CD4-positive, alpha-beta memory T cell (primary cell): ENCODE measurements at regions not wholly inside any gene's neighbourhood (a gene's known extent, or its start where the extent isn't known, plus 50 kb on each side); places are given as distances from the start of the nearest gene placed in this dataset.

Source experiments
- CTCF ChIA-PET: fragments of 350-600 bp; sonication (Branson Sonifier 250); formaldehyde crosslinking; loops from one replicate; lab custom pipeline; 2021; ENCODE audit warnings: inconsistent platforms; ENCODE audit not compliant: partially characterized antibody; lab: Charles Lee
- POLR2A ChIA-PET: fragments of 350-600 bp; sonication (Branson Sonifier 250); formaldehyde crosslinking; loops from one replicate; lab custom pipeline; 2021; ENCODE audit not compliant: partially characterized antibody; lab: Charles Lee
- DNase-seq, 5 donors: peaks; one replicate each; pipeline versions ENCODE4 v3.0.0 to v3.0.0-alpha.2; 2020 to 2022; ENCODE audit warnings: mixed read lengths in 1 of 5
- H3K27ac ChIP-seq: one replicate; pipeline ENCODE4 v1.7.0; 2013; ENCODE audit warnings: low read depth, low read length
- H3K27me3 ChIP-seq: 2 replicates; pipeline ENCODE4 v1.7.0; 2013; ENCODE audit warnings: mild to moderate bottlenecking, low read length, moderate library complexity; ENCODE audit not compliant: insufficient read depth
- H3K36me3 ChIP-seq: 2 replicates; pipeline ENCODE4 v1.7.0; 2013; ENCODE audit warnings: mild to moderate bottlenecking, low read length, moderate library complexity; ENCODE audit not compliant: insufficient read depth
- H3K4me1 ChIP-seq: 2 replicates; pipeline ENCODE4 v1.7.0; 2013; ENCODE audit warnings: mild to moderate bottlenecking, low read length, moderate library complexity; ENCODE audit not compliant: insufficient read depth
- H3K4me3 ChIP-seq, 2 donors: one replicate each; pipeline ENCODE4 v1.7.0; 2013; ENCODE audit warnings: low read length in 2 of 2, mild to moderate bottlenecking in 1 of 2
- H3K9me3 ChIP-seq, 2 donors: one replicate each; pipeline ENCODE4 v1.7.0; 2013; ENCODE audit warnings: low read length in 2 of 2, control low read depth in 1 of 2; ENCODE audit not compliant: control insufficient read depth in 1 of 2
- H3K27ac Mint-ChIP-seq, 7 donors: one replicate each; pipeline ENCODE4 v1.8.0; 2020 to 2021; ENCODE audit warnings: mixed read lengths in 7 of 7, mild to moderate bottlenecking in 6 of 7, inconsistent platforms in 3 of 7, moderate library complexity in 3 of 7
- H3K27me3 Mint-ChIP-seq, 2 donors: one replicate each; pipeline ENCODE4 v1.8.0; 2020 to 2021; ENCODE audit warnings: mixed read lengths in 2 of 2
- H3K36me3 Mint-ChIP-seq, 2 donors: one replicate each; pipeline ENCODE4 v1.8.0; 2020 to 2021; ENCODE audit warnings: mixed read lengths in 2 of 2, inconsistent platforms in 1 of 2, mild to moderate bottlenecking in 1 of 2
- H3K4me1 Mint-ChIP-seq, 4 donors: one replicate each; pipeline ENCODE4 v1.8.0; 2020 to 2021; ENCODE audit warnings: mixed read lengths in 4 of 4, mild to moderate bottlenecking in 1 of 4
- H3K4me3 Mint-ChIP-seq, 8 donors: one replicate each; pipeline ENCODE4 v1.8.0; 2020 to 2021; ENCODE audit warnings: mixed read lengths in 8 of 8, mild to moderate bottlenecking in 7 of 8, moderate library complexity in 6 of 8, inconsistent platforms in 3 of 8
- H3K9me3 Mint-ChIP-seq, 8 donors: one replicate each; pipeline ENCODE4 v1.8.0; 2020 to 2021; ENCODE audit warnings: mixed read lengths in 8 of 8, mild to moderate bottlenecking in 5 of 8, inconsistent platforms in 3 of 8, moderate library complexity in 1 of 8
- intact Hi-C: fragments of 100-400 bp; cut with micrococcal nuclease; formaldehyde crosslinking; loops from one replicate; pipeline ENCODE4 v1.15.1; 2023

DNA sequence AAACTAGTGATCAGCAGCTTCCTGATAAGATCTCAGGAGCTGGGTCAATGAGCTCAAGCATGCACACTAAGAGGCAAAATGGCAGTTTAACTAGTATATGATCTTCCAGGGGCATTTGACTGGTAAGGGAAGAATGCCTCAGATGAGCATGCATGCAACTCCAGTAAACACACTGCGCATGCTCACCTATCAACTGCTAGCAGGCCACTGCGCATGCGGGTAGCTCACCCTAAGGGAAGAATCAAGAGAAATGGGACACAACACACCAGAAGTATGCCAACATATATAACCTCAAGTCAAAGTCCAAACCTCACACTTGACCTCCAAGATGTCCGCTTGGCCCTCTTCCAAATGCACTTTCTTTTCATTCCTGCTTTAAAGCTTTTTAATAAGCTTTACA is 1004.0 kb downstream of the ADGRL3 start:
- Mint-ChIP-seq H3K9me3 (peaks cover 2 to 15% (median 10%) of the 10 kb centered on the region in 8 donors), H3K36me3 (no peaks in the 10 kb centered on the region), H3K4me1 (no peaks in the 10 kb centered on the region), H3K27me3 (no peaks in the 10 kb centered on the region), H3K27ac (no peak overlapping the region), H3K4me3 (no peak overlapping the region)
- no peak for DNase-seq
- Histone ChIP-seq H3K4me1 (no peaks in the 10 kb centered on the region), H3K27ac (no peak overlapping the region), H3K4me3 (no peak overlapping the region), H3K9me3 (no peaks in the 10 kb centered on the region), H3K27me3 (no peaks in the 10 kb centered on the region), H3K36me3 (no peaks in the 10 kb centered on the region)
- CTCF ChIA-PET = no interaction called here
- POLR2A ChIA-PET = no interaction called here
- intact Hi-C loops = no loop called here

DNA sequence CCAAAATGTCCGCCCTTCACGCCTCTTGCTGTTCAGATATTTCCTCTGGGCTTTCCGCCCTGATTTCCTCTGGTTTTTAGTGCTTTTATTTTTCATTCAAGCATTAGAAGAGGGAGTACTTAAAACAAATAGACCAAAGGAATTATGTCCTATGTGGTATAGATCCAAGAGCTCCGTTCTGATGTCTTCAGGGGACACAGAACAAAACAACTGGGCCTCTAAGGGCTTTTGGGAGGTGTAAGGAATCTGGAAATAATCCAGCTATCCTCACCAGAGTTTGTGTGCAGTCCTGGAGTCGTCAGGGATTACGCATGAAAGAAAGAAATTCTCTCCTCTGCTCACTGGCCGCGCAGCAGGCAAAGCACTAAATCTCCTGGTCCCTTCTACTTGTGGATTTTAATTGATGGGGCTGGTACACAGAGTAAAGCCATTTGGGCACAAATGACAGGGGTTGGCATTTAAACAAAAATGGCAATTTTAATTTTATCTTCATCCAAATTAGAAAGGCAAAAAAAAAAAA is 999.2 kb downstream of the ADGRL3 start:
- no peaks in the 10 kb centered on the region for H3K27me3 ChIP-seq
- H3K36me3 Mint-ChIP-seq = no peaks in the 10 kb centered on the region
- H3K9me3 ChIP-seq = no peaks in the 10 kb centered on the region
- H3K9me3 Mint-ChIP-seq = peaks cover 3 to 16% (median 10%) of the 10 kb centered on the region in 8 donors
- intact Hi-C loops = no loop called here
- POLR2A ChIA-PET = no interaction called here
- no peak for DNase-seq
- CTCF ChIA-PET = no interaction called here
- no peak overlapping the region for H3K27ac Mint-ChIP-seq
- H3K27me3 Mint-ChIP-seq = no peaks in the 10 kb centered on the region
- no peaks in the 10 kb centered on the region for H3K4me1 ChIP-seq
- H3K4me3 ChIP-seq = no peak overlapping the region
- no peak overlapping the region for H3K27ac ChIP-seq
- no peak overlapping the region for H3K4me3 Mint-ChIP-seq
- no peaks in the 10 kb centered on the region for H3K36me3 ChIP-seq
- no peaks in the 10 kb centered on the region for H3K4me1 Mint-ChIP-seq

DNA sequence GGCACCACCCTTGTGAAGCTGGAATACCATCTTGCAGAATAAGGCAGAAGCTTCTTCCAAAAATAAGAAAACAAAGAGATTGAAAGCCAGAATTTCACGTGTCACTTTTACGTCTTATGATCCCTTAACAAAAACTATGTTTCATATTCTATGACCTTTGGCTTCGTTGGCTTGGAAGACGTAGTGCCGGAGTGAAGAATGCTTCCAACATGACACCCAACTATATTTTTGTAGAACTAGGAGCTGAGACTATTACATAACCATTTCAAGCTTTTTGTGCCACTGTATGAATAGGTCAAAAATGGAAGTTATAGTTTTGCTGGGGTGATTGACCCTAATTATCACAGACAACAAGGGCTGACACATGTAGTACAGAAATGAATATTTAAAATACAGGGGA is 996.2 kb downstream of the ADGRL3 start:
- Histone ChIP-seq H3K36me3 (no peaks in the 10 kb centered on the region), H3K9me3 (no peaks in the 10 kb centered on the region), H3K27me3 (no peaks in the 10 kb centered on the region), H3K4me1 (no peaks in the 10 kb centered on the region), H3K27ac (no peak overlapping the region), H3K4me3 (no peak overlapping the region)
- Mint-ChIP-seq H3K27me3 (no peaks in the 10 kb centered on the region), H3K27ac (no peak overlapping the region), H3K4me1 (no peaks in the 10 kb centered on the region), H3K4me3 (no peak overlapping the region), H3K9me3 (peaks cover 3 to 12% (median 7%) of the 10 kb centered on the region in 8 donors), H3K36me3 (no peaks in the 10 kb centered on the region)
- intact Hi-C loops = no loop called here
- no peak for DNase-seq
- CTCF ChIA-PET = no interaction called here
- POLR2A ChIA-PET = no interaction called here

DNA sequence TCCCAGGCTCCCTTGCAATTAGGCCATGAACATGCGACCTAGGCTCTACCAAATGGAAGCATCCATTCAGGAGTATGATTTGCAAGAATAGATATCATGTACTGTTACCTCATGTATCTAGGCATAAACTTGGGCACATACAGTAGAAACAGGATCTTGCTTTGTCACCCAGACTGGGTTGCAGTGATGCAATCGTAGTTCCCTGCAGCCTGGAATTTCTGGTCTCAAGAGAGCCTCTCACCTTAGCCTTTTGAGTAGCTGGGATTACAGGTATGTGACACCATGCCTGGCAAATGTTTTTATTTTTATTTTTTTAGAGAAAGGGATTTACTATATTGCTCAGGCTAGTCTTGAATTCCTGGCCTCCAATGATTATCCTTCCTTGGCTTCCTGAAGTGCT is 994.2 kb downstream of the ADGRL3 start:
- no peaks in the 10 kb centered on the region for H3K4me1 Mint-ChIP-seq
- H3K4me3 ChIP-seq = no peak overlapping the region
- ChIA-PET POLR2A (no interaction called here), CTCF (no interaction called here)
- no peak overlapping the region for H3K4me3 Mint-ChIP-seq
- no peak overlapping the region for H3K27ac Mint-ChIP-seq
- no peak for DNase-seq
- H3K36me3 Mint-ChIP-seq = no peaks in the 10 kb centered on the region
- no peak overlapping the region for H3K27ac ChIP-seq
- no peaks in the 10 kb centered on the region for H3K9me3 ChIP-seq
- intact Hi-C loops = no loop called here
- no peaks in the 10 kb centered on the region for H3K36me3 ChIP-seq
- H3K27me3 ChIP-seq = no peaks in the 10 kb centered on the region
- H3K4me1 ChIP-seq = no peaks in the 10 kb centered on the region
- no peaks in the 10 kb centered on the region for H3K27me3 Mint-ChIP-seq
- H3K9me3 Mint-ChIP-seq = peaks cover 3 to 13% (median 8%) of the 10 kb centered on the region in 8 donors

DNA sequence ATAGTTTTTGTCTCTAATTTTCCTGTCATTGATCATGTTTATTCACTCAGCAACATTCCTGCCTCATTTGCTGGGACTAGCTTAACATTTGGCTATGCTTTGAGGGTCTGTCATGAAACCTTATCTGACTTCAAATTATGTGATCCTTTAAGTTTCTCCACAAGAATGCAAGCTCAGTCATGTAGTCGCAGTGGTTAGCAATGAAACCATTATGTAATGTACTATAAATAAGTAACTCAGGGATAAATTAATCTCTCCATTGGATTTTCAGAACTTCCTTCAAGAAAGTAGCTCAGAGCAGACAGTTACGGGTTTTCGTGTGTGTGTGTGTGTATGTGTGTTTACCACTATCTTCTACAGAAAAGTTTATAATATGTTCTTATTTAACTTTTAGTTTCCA is 993.6 kb downstream of the ADGRL3 start:
- H3K4me1 ChIP-seq = no peaks in the 10 kb centered on the region
- POLR2A ChIA-PET = no interaction called here
- peaks cover 3 to 15% (median 8%) of the 10 kb centered on the region in 8 donors for H3K9me3 Mint-ChIP-seq
- no peaks in the 10 kb centered on the region for H3K36me3 ChIP-seq
- H3K4me1 Mint-ChIP-seq = no peaks in the 10 kb centered on the region
- H3K27me3 Mint-ChIP-seq = no peaks in the 10 kb centered on the region
- intact Hi-C loops = no loop called here
- H3K36me3 Mint-ChIP-seq = no peaks in the 10 kb centered on the region
- H3K9me3 ChIP-seq = no peaks in the 10 kb centered on the region
- no peak for DNase-seq
- H3K27me3 ChIP-seq = no peaks in the 10 kb centered on the region
- H3K4me3 Mint-ChIP-seq = no peak overlapping the region
- CTCF ChIA-PET = no interaction called here
- H3K27ac Mint-ChIP-seq = no peak overlapping the region
- no peak overlapping the region for H3K4me3 ChIP-seq
- no peak overlapping the region for H3K27ac ChIP-seq

DNA sequence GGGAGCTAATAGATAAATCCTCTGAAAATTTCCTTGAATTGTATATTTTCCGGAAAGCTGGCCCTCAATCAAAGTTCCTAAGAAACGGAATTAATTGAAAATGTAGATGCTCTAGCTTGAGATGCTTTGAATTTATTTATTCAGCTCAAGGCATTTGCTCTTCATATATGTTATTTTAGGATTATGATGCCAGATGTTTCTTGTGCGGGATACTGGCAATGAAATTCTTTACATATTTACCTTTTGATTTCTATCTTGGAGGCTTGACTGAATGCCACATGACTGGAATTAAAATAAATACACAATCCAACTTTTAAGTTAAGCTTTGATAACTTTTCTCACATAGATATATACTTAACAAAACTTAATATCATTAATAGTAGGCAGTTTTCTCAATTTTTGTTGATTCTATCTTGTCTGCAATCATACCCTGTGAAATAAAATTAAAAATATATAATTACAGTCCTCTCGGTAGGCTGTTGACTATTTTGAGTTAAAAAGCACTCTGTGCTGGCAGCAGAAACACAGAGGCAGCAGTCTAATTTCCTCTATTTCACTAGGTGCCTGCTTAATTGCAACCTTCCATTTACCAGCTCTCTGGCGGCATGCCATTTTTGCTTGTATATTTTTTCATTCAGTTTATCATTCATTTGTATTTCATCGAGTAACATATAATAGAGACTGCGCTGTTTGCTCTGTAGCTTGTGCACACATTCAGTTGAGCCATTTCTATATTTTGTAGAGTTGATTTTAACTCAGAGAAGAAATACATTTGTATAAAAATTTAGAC is 991.5 kb downstream of the ADGRL3 start:
- H3K4me1 Mint-ChIP-seq = no peaks in the 10 kb centered on the region
- H3K4me3 Mint-ChIP-seq = no peak overlapping the region
- H3K27me3 Mint-ChIP-seq = no peaks in the 10 kb centered on the region
- DNase-seq = no peak
- H3K36me3 Mint-ChIP-seq = no peaks in the 10 kb centered on the region
- H3K27me3 ChIP-seq = no peaks in the 10 kb centered on the region
- H3K27ac Mint-ChIP-seq = no peak overlapping the region
- no peaks in the 10 kb centered on the region for H3K36me3 ChIP-seq
- H3K9me3 ChIP-seq = no peaks in the 10 kb centered on the region
- ChIA-PET POLR2A (no interaction called here), CTCF (no interaction called here)
- no peak overlapping the region for H3K4me3 ChIP-seq
- peaks cover 3 to 23% (median 9%) of the 10 kb centered on the region in 8 donors for H3K9me3 Mint-ChIP-seq
- intact Hi-C loops = no loop called here
- no peaks in the 10 kb centered on the region for H3K4me1 ChIP-seq
- H3K27ac ChIP-seq = no peak overlapping the region

DNA sequence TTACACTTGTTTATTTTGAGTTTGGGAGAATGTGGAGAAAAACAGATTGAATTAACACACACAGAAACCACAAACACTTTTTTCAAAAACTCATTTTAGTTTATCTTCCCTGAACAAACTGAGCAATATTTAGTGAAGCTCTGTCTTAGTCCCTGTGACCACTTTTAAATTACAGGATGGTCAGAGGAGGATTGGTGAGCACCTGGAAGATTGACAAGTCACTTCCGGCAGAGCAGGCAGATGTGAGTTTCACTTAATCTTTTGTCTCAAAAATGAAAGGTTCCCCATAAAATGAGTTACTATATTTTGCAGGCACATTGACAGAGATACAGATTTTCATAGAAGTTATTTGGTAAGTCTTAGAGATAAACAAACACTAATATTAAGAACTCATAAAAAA is 970.1 kb downstream of the ADGRL3 start:
- H3K9me3 ChIP-seq = no peaks in the 10 kb centered on the region
- CTCF ChIA-PET = no interaction called here

More for the DNA sequence above, 970.1 kb downstream of the ADGRL3 start:
- H3K27me3 Mint-ChIP-seq = no peaks in the 10 kb centered on the region
- peaks cover 0 to 9% (median 7%) of the 10 kb centered on the region in 8 donors for H3K9me3 Mint-ChIP-seq
- POLR2A ChIA-PET = no interaction called here
- intact Hi-C loops = no loop called here
- DNase-seq = no peak
- H3K27ac Mint-ChIP-seq = no peak overlapping the region
- no peaks in the 10 kb centered on the region for H3K36me3 ChIP-seq
- no peaks in the 10 kb centered on the region for H3K4me1 ChIP-seq
- H3K27me3 ChIP-seq = no peaks in the 10 kb centered on the region
- no peak overlapping the region for H3K27ac ChIP-seq
- no peak overlapping the region for H3K4me3 Mint-ChIP-seq
- no peaks in the 10 kb centered on the region for H3K4me1 Mint-ChIP-seq
- no peaks in the 10 kb centered on the region for H3K36me3 Mint-ChIP-seq
- H3K4me3 ChIP-seq = no peak overlapping the region
